ENCODE measurements at regions not wholly inside any gene's neighbourhood (a gene's known extent, or its start where the extent isn't known, plus 50 kb on each side); places are given as distances from the start of the nearest gene placed in this dataset.

- no peaks in the 10 kb centered on the region for H3K27me3 Mint-ChIP-seq (ENCODE audit: insufficient read depth, low read depth)
- H3K9me3 Mint-ChIP-seq = no peaks in the 10 kb centered on the region
- Histone ChIP-seq H3F3A (ENCODE audit: low read depth) (no peaks in the 10 kb centered on the region), H3K79me2 (ENCODE audit: low read depth) (no peaks in the 10 kb centered on the region), H3K4me2 (no peak overlapping the region), H3K36me3 (no peaks in the 10 kb centered on the region), H3K9me3 (ENCODE audit: low read depth) (no peaks in the 10 kb centered on the region), H3K27ac (no peak overlapping the region), H2AFZ (replicated peaks) (no peak overlapping the region), H3K9ac (no peak overlapping the region), H4K20me1 (ENCODE audit: low read depth) (no peaks in the 10 kb centered on the region), H3K4me1 (peaks cover 12% of the 10 kb centered on the region), H3K4me3 (no peak overlapping the region), H3K27me3 (no peaks in the 10 kb centered on the region)
- TF ChIP-seq EZH2 (IDR thresholded peaks at IDR 0.05) (no peak), EZH2phosphoT487 (IDR thresholded peaks at IDR 0.05) (no peak), CTCF (IDR thresholded peaks at IDR 0.05) (no peak)
- no peak overlapping the region for H3K4me3 Mint-ChIP-seq
- no peak for DNase-seq (ENCODE audit: low spot score)
- no peak overlapping the region for H3K27ac Mint-ChIP-seq
- no peaks in the 10 kb centered on the region for H3K36me3 Mint-ChIP-seq
- H3K4me1 Mint-ChIP-seq = no peaks in the 10 kb centered on the region
Observed at GRCh38 chr9:3675946-3676345, 150.1 kb upstream of the RFX3 start.

GRCh38 chr9:3674561-3674960 is 148.8 kb upstream of the RFX3 start:
- H2AFZ ChIP-seq (replicated peaks) = no peak overlapping the region
- H3K9me3 ChIP-seq (ENCODE audit: low read depth) = no peaks in the 10 kb centered on the region
- H3K27ac ChIP-seq = no peak overlapping the region
- H3K4me3 ChIP-seq = no peak overlapping the region
- H4K20me1 ChIP-seq (ENCODE audit: low read depth) = no peaks in the 10 kb centered on the region
- H3K36me3 ChIP-seq = no peaks in the 10 kb centered on the region
- H3K27me3 ChIP-seq = no peaks in the 10 kb centered on the region
- no peak overlapping the region for H3K9ac ChIP-seq
- H3F3A ChIP-seq (ENCODE audit: low read depth) = no peaks in the 10 kb centered on the region
- Mint-ChIP-seq H3K27me3 (ENCODE audit: insufficient read depth, low read depth) (no peaks in the 10 kb centered on the region), H3K36me3 (no peaks in the 10 kb centered on the region), H3K4me3 (no peak overlapping the region), H3K4me1 (no peaks in the 10 kb centered on the region), H3K9me3 (no peaks in the 10 kb centered on the region), H3K27ac (no peak overlapping the region)
- TF ChIP-seq EZH2phosphoT487 (IDR thresholded peaks at IDR 0.05) (no peak), EZH2 (IDR thresholded peaks at IDR 0.05) (no peak), CTCF (IDR thresholded peaks at IDR 0.05) (no peak)
- H3K4me2 ChIP-seq = no peak overlapping the region
- no peaks in the 10 kb centered on the region for H3K79me2 ChIP-seq (ENCODE audit: low read depth)
- peaks cover 9% of the 10 kb centered on the region for H3K4me1 ChIP-seq
- no peak for DNase-seq (ENCODE audit: low spot score)

- H2AFZ ChIP-seq (replicated peaks) = no peak overlapping the region
- Mint-ChIP-seq H3K4me1 (no peaks in the 10 kb centered on the region), H3K27ac (no peak overlapping the region), H3K9me3 (no peaks in the 10 kb centered on the region), H3K4me3 (no peak overlapping the region), H3K27me3 (ENCODE audit: insufficient read depth, low read depth) (no peaks in the 10 kb centered on the region), H3K36me3 (no peaks in the 10 kb centered on the region)
- no peaks in the 10 kb centered on the region for H3F3A ChIP-seq (ENCODE audit: low read depth)
- H3K4me2 ChIP-seq = no peak overlapping the region
- no peak overlapping the region for H3K9ac ChIP-seq
- no peaks in the 10 kb centered on the region for H3K79me2 ChIP-seq (ENCODE audit: low read depth)
- peaks cover 9% of the 10 kb centered on the region for H3K4me1 ChIP-seq
- TF ChIP-seq CTCF (IDR thresholded peaks at IDR 0.05) = no peak
- no peak for DNase-seq (ENCODE audit: low spot score)
- H4K20me1 ChIP-seq (ENCODE audit: low read depth) = no peaks in the 10 kb centered on the region
- no peaks in the 10 kb centered on the region for H3K36me3 ChIP-seq
- no peaks in the 10 kb centered on the region for H3K27me3 ChIP-seq
- no peaks in the 10 kb centered on the region for H3K9me3 ChIP-seq (ENCODE audit: low read depth)
- H3K4me3 ChIP-seq = no peak overlapping the region
- H3K27ac ChIP-seq = no peak overlapping the region
Observed at GRCh38 chr9:3672399-3672798, 146.6 kb upstream of the RFX3 start.

GRCh38 chr9:3664044-3664443 is 138.2 kb upstream of the RFX3 start:
- Mint-ChIP-seq H3K36me3 (no peaks in the 10 kb centered on the region), H3K9me3 (no peaks in the 10 kb centered on the region), H3K27me3 (ENCODE audit: insufficient read depth, low read depth) (no peaks in the 10 kb centered on the region), H3K4me1 (peaks cover 22% of the 10 kb centered on the region), H3K27ac (no peak overlapping the region), H3K4me3 (no peak overlapping the region)
- TF ChIP-seq EZH2 (IDR thresholded peaks at IDR 0.05) (no peak), EZH2phosphoT487 (IDR thresholded peaks at IDR 0.05) (no peak), CTCF (IDR thresholded peaks at IDR 0.05) (no peak)
- Histone ChIP-seq H2AFZ (replicated peaks) (no peak overlapping the region), H3K79me2 (ENCODE audit: low read depth) (no peaks in the 10 kb centered on the region), H3K36me3 (no peaks in the 10 kb centered on the region), H3K27me3 (no peaks in the 10 kb centered on the region), H3K9ac (no peak overlapping the region), H3K9me3 (ENCODE audit: low read depth) (no peaks in the 10 kb centered on the region), H3K4me3 (no peak overlapping the region), H3K27ac (no peak overlapping the region), H3K4me1 (peaks cover 21% of the 10 kb centered on the region), H4K20me1 (ENCODE audit: low read depth) (no peaks in the 10 kb centered on the region), H3K4me2 (no peak overlapping the region), H3F3A (ENCODE audit: low read depth) (peaks cover 6% of the 10 kb centered on the region)
- DNase-seq (ENCODE audit: low spot score) = no peak

Measured in neural progenitor cell (in vitro differentiated cells).